ENCODE measurements at regions not wholly inside any gene's neighbourhood (a gene's known extent, or its start where the extent isn't known, plus 50 kb on each side); places are given as distances from the start of the nearest gene placed in this dataset.

DNA sequence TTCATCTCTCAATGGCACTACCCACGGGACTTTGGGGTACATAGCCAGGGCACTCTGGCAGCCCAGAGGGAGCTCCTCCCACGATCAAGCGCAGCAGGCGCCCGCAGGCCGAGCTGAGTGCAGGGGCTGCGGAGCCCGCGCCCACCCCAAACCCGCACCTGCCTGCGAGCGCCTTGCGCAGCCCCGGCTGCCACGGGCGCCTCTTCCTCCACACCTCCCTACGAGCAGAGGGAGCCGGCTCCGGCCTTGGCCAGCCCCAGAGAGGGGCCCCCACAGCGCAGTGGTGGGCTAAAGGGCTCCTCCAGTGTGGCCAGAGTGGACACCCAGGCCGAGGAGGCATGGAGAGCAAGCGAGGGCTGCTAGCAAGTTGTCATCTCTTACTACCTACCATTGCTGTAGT is 165.2 kb downstream of the UBE2E3 start:
- Histone ChIP-seq H3K27me3 (no peaks in the 10 kb centered on the region), H3K4me1 (no peaks in the 10 kb centered on the region), H3K36me3 (no peaks in the 10 kb centered on the region), H3K4me3 (no peak overlapping the region), H3K27ac (no peak overlapping the region), H3K9me3 (peaks cover 0 to 6% (median 0%) of the 10 kb centered on the region in 4 donors)
- DNase-seq, result no peak
- no peak for TF ChIP-seq EP300 (IDR thresholded peaks at IDR 0.05)
- TF ChIP-seq POLR2A (IDR thresholded peaks at IDR 0.05), result no peak
- TF ChIP-seq, protein P1, sequence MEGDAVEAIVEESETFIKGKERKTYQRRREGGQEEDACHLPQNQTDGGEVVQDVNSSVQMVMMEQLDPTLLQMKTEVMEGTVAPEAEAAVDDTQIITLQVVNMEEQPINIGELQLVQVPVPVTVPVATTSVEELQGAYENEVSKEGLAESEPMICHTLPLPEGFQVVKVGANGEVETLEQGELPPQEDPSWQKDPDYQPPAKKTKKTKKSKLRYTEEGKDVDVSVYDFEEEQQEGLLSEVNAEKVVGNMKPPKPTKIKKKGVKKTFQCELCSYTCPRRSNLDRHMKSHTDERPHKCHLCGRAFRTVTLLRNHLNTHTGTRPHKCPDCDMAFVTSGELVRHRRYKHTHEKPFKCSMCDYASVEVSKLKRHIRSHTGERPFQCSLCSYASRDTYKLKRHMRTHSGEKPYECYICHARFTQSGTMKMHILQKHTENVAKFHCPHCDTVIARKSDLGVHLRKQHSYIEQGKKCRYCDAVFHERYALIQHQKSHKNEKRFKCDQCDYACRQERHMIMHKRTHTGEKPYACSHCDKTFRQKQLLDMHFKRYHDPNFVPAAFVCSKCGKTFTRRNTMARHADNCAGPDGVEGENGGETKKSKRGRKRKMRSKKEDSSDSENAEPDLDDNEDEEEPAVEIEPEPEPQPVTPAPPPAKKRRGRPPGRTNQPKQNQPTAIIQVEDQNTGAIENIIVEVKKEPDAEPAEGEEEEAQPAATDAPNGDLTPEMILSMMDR (IDR thresholded peaks at IDR 0.05), result peak in 1 of 7 experiments; percentile 7
- intact Hi-C loops (cut with DNase I; ENCODE audit: low total_unique reads), result no loop called here
- 90 to 97% (median 94%) methylated on average over 5 to 22 of the region's 22 CpGs for WGBS, 5 donors

DNA sequence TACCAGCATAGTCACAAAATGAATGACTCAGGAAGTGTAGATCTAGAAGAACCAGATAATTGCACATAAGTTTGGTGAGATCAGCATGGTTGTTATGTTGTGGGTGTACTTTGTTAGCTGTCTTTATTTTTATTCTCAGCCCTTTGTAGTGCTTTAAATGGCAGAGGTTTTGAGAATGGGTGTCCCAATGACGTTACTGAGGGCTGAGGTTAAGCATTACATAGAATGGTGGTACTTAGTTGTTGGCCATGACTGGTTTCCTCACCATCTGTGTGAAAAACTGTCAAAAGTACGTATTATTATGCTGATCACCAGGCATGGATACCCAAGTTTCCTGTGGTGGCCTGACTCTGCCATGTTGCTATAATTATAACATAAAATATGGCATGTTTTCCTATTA is 165.8 kb downstream of the UBE2E3 start:
- no peak for DNase-seq
- H3K27me3 ChIP-seq, result no peaks in the 10 kb centered on the region
- intact Hi-C loops (cut with DNase I; ENCODE audit: low total_unique reads), result no loop called here
- H3K9me3 ChIP-seq, result peaks cover 0 to 6% (median 0%) of the 10 kb centered on the region in 4 donors
- TF ChIP-seq, protein P1 (IDR thresholded peaks at IDR 0.05), result no peak
- TF ChIP-seq POLR2A (IDR thresholded peaks at IDR 0.05), result no peak
- no peak for TF ChIP-seq EP300 (IDR thresholded peaks at IDR 0.05)
- TF ChIP-seq POLR2AphosphoS5 (IDR thresholded peaks at IDR 0.05), result no peak
- H3K36me3 ChIP-seq, result no peaks in the 10 kb centered on the region
- no peaks in the 10 kb centered on the region for H3K4me1 ChIP-seq
- 71 to 82% (median 74%) methylated on average over 2 of the region's 2 CpGs for WGBS, 5 donors
- no peak overlapping the region for H3K4me3 ChIP-seq
- no peak overlapping the region for H3K27ac ChIP-seq

DNA sequence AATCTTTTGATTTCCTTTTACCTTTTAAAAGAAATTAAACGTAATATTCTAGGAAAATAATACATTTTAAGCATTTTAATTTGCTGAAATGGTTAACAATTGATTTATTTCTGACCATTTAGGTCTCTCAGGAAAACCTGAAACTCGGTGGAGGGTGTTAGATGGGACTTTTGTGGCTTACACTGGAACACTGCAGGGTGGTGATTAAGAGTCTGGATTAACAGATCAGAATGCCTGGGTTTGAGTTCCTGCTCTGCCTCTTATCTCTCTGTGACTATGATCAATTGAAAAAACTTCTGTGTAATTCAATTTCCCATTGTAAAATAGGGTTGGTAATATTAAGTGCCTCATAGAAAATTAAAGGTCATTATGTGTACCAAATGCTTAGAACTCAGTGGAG is 168.7 kb downstream of the UBE2E3 start:
- WGBS, 5 donors, result 39 to 58% (median 43%) methylated on average over 2 of the region's 2 CpGs
- H3K36me3 ChIP-seq, result no peaks in the 10 kb centered on the region
- H3K27ac ChIP-seq, result no peak overlapping the region
- H3K9me3 ChIP-seq, result peaks cover 0 to 6% (median 0%) of the 10 kb centered on the region in 4 donors
- DNase-seq, result no peak
- intact Hi-C loops (cut with DNase I; ENCODE audit: low total_unique reads), result no loop called here
- TF ChIP-seq, protein P1 (IDR thresholded peaks at IDR 0.05), result no peak
- no peak for TF ChIP-seq EP300 (IDR thresholded peaks at IDR 0.05)
- TF ChIP-seq POLR2A (IDR thresholded peaks at IDR 0.05), result no peak
- no peak for TF ChIP-seq POLR2AphosphoS5 (IDR thresholded peaks at IDR 0.05)
- H3K4me3 ChIP-seq, result no peak overlapping the region
- peaks cover 0 to 10% (median 0%) of the 10 kb centered on the region in 4 donors for H3K4me1 ChIP-seq
- H3K27me3 ChIP-seq, result no peaks in the 10 kb centered on the region

DNA sequence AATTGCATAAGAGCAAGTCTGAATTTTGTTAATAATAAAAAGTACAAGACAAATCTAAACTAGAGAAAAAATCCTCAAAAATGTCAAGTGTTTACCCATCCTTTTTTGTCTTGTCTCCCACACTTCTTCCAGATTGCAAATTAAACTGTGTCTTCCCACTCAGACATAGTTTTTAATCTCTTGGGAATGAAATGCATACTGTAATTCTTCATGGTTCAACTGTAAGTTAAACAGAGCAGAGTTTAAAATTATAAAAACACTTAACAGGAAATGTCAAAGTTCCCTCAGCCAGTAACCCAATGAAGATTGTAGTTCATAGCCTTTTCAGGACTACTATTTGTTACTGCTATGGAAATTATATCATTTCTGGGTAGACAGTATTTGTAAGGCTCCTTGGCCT is 171.8 kb downstream of the UBE2E3 start:
- peak in 1 of 2 donors; percentile 22 for DNase-seq
- Histone ChIP-seq H3K4me1 (peaks cover 0 to 10% (median 0%) of the 10 kb centered on the region in 4 donors), H3K27ac (no peak overlapping the region), H3K36me3 (no peaks in the 10 kb centered on the region), H3K27me3 (no peaks in the 10 kb centered on the region), H3K4me3 (no peak overlapping the region), H3K9me3 (peaks cover 0 to 7% (median 3%) of the 10 kb centered on the region in 4 donors)
- no peak for TF ChIP-seq POLR2A (IDR thresholded peaks at IDR 0.05)
- TF ChIP-seq, protein P1 (IDR thresholded peaks at IDR 0.05), result no peak
- TF ChIP-seq EP300 (IDR thresholded peaks at IDR 0.05), result no peak
- TF ChIP-seq POLR2AphosphoS5 (IDR thresholded peaks at IDR 0.05), result no peak
- intact Hi-C loops (cut with DNase I; ENCODE audit: low total_unique reads), result no loop called here

Data from stomach (tissue), 8 donors.